Mesenteric fat pad (tissue), 1 donor: ENCODE measurements at regions not wholly inside any gene's neighbourhood (a gene's known extent, or its start where the extent isn't known, plus 50 kb on each side); places are given as distances from the start of the nearest gene placed in this dataset.

Source experiments
- DNase-seq: peaks from one replicate; pipeline ENCODE4 v3.0.0-alpha.2; 2020; ENCODE audit warnings: low spot score
- donor health status: DM: yes; HTN: yes; CAD: no.

DNA sequence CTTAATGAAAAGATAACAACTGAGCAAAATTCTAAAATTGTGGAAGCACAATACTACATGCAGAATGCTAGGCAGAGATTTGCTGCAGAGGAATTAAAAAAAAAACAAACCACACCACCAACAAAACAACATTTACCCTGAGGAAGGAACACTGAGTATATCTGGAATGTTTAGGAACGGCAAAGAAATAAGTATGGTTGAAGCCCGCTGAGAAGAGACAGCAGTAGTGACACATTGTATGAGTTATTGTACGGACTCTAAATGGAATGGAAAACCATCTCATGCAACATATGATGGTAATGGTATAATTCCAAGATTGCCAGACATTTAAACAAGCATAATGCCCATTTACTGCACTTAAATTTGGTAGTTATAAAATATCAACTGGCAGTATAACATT is 568.2 kb upstream of the CCDC54 start:
- no peak for DNase-seq

DNA sequence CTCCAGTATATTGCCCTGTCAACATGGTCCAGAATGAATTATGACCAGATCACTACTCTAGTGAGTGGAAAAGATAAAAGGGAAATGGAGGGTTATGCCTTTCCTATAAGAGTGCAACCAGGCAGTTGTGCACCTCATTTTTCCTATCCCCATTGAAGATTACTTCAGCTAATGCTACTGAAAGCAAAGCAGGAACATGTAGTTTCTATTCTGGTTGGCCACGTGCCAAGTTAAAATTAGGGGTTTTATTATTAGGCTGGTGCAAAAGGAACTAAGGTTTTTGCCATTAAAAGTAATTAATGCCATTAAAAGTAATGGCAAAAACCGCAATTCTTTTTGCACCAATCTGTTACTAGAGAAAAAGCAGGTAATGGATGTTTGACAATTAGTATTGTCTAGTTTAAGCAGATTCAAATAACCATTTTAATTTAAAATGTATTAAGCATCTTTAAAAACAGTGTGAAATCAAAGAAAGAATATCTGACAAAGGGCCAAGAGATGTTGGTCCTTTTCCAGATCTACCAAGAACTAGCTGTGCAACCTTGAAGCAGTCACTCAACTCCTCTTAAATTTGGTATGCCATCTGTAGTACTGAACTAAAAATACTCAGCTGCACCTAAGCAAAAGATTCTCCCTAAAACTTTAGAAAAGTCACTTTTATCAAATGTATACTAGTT is 567.5 kb upstream of the CCDC54 start:
- no peak for DNase-seq

DNA sequence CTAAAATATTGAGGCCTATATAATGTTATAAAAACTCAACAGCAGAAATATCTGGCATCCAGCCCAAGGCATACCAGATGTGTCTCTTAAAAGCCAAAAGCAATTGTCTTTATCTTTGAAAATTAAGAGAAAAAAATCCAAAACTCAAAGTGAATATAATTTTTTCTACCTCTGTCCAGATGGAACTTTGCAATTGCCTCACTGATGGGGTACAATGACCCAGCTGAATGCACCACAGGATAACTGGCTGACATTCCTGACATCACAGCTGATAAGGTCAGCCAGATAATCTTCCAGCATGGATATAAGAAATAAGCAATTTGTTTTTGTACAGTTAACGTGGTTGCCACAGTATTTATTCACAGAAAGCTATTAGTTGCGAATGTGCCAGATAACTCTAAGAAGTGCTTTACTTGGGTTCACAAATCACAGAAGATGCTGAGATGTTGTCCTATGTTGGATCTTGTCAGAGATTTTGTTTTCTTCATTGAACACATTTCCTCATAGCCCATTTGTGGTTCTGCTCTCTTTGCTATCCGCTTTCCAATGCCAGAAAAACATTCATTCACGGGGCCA is 566.9 kb upstream of the CCDC54 start:
- DNase-seq = no peak

DNA sequence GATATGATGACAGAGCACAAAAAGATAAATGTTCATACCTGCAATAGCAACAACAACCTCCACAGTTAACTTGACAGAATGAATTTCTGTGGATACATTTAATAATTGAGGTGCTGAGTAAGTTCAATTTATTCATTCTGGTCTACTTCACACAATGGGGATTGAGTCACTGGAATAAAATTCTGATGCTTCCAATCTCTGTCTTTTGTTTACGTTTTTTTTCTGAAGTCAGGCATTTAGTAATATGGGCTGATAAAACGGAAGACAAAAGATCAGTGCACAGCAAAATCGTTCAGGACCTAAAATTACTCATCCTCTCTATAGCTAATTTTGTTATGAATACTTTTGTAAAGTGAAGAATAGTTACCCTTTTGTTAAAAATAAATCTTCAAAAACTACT is 565.9 kb upstream of the CCDC54 start:
- no peak for DNase-seq

DNA sequence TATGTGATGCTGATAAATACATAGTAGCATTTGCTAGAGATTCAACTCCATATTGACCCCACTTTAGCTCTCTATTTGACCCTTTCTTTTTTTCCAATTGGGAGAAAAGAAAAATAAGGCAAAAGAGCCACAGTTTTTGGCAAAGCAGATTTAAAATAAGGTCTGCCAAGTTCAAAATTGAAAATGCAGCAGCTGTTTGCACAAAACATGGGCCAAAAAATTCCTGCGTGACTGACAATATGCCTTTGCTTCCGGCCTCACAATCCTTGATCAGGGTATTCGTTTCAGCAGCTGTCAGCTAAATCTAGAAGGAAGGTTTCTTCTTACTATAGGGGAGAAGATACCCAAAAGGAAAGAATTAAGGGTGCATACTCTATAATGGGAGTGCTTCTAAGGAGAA is 563.5 kb upstream of the CCDC54 start:
- DNase-seq = no peak

DNA sequence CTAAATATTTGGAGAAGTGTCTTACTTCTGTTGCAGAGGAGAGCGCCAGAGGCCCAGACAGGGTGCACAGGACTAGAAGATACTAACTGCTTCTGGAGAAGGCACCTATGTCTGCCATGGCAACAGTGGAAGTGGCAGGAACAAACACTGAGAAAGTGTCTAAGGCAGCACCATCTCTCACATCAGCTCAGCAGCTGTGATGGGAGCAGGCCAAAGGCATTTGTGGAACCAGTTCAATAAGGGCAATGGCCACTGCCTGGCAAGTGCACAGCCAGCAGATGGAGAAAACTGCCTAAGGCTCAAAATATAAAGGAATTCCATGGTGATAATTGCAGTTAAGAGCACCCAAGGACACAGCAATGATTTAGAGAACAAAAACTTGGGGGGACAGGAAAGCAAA is 563.0 kb upstream of the CCDC54 start:
- DNase-seq = no peak

- DNase-seq = no peak
Measured at GRCh38 chr3:106816838-106817237, 560.4 kb upstream of the CCDC54 start.

DNA sequence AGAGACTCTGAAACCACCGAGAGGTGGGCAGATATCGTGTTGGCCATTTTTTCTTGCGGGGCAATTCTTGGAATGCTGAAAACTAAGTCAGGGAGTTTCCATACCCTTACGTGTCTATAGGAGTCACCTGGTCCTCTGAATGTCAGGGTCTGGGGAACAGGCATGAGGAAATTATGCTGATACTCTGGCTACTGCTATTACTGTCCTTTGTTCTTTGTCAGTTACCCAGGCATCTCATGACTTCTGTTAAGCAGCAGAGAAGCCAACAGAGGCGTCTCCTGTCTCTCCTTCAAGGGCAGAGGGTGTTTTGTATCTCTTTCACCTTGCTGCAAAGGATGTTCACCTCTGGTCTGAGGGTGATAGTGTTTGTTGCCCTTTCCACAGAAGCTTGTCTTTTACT is 559.5 kb upstream of the CCDC54 start:
- DNase-seq = no peak

- no peak for DNase-seq
Measured at GRCh38 chr3:106819440-106819839, 557.8 kb upstream of the CCDC54 start.

GRCh38 chr3:106820726-106821362 is 556.4 kb upstream of the CCDC54 start:
- DNase-seq = no peak

DNA sequence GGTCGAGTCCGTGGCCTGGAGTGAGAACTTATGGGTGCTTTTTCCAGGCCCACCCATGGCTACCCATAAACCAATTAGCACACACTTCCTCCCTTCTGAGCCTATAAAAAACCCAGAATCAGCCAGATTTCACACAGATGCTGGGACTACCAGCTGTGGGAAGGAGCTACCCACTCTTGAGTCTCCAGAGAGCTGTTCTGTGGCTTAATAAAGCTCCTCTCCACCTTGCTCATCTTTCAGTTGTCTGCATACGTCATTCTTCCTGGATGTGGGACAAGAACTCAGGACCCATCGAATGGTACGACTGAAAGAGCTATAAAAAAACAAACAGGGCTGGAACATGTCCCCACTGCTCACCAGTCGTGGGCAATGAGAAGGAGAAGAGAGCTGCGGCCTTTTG is 555.4 kb upstream of the CCDC54 start:
- DNase-seq = no peak

GRCh38 chr3:106822204-106822603 is 555.0 kb upstream of the CCDC54 start:
- no peak for DNase-seq

- DNase-seq = no peak
Measured at GRCh38 chr3:106823701-106824100, 553.5 kb upstream of the CCDC54 start.

DNA sequence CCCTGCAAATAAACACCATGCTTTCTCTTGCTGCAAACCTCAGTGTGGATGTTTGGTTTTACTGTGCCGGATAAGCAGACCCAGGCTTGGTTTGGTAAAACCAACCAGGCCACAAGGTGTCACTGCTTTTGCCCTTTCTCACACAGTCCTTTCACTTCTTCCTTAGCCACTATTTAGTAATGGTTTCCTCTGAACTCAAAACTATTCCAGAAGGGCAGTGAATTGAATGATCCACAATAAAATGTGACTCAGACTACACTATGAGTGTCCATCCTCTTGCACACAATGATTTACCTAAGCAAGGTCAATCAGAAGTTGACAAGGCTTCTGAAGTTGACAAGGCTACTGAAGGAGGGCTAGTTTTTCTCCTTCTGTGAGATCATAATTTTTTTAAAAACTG is 552.4 kb upstream of the CCDC54 start:
- DNase-seq = no peak

DNA sequence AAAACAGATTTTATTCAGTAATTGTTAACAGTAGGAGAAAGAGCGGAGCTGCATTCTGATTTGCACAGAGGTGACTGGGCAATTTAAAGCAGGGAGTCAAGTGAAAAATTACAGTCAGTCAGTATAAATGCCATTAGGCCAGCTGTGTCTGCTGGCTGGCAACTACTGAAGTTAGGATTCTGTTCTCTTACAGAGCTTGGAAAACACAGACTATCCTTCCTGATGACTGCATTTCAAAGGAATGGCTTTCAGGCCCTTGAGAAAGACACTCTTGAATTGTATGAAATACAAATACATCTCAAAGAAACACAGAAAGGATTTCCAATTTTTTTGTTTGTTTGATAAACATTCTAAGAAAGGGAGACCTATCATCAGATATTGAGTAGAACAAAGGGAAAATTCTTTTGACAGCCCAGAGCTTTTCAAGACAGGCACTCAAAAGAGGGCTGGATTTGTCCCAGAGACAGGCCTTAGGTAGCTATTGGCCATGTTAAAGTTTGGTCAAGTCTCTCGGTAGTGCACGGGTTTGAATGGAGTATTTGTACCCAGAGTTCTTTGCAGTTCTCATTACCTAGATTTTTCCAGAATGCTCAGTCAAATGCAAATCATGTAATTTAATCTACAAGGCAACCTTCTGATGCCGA is 551.2 kb upstream of the CCDC54 start:
- DNase-seq = no peak

GRCh38 chr3:106826791-106827311 is 550.4 kb upstream of the CCDC54 start:
- no peak for DNase-seq

DNA sequence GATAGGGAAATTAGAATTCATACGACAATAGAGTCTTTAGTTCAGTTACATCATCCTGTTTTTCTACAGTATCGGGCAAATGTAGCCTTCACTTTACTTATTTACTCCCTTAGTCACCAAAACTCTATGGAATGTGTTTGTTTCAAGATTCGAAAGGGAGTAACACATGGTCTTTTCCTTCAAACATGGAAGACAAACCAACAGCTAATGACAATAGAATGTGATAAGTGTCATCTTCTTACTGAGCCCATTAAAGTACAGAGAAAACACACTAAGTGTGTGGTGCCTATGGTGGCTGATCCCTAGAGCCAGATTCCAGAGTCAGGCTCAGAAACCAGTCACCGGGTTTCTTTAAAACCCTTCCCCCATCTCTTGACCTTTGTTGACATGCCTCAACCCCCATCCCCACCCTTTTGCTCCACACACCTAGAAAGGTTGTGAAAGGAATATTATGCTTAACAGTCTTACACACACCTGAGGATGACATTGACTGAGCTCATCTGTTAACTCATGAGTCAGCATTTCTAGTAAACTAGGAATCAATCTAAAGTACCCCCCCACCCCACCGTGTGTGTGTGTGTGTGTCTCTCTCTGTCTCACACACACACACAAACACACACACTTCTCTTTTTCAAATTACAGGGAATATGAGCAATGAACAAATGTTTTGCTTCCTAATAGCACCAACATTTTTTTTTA is 549.6 kb upstream of the CCDC54 start:
- DNase-seq = no peak

GRCh38 chr3:106829206-106829605 is 548.0 kb upstream of the CCDC54 start:
- no peak for DNase-seq

DNA sequence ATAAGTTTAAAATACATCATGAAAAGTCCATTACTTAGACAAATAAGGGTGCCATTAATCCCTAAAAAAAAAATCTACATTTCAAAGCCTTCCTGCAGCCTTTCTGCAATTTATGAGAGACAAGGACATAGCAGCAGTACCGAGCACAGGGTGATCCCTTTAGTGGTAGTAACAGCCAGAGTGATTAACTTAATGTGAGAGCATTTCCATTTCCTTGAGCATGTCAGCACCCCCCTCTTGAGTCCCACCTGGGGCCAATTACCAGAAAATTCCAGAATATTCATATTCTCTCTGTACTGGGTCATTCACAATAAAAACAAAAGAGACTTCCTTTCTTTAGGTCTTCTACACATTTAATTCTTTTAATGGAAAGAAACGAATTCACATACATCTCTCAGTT is 546.9 kb upstream of the CCDC54 start:
- DNase-seq = no peak

- no peak for DNase-seq
Measured at GRCh38 chr3:106836906-106837305, 540.3 kb upstream of the CCDC54 start.

DNA sequence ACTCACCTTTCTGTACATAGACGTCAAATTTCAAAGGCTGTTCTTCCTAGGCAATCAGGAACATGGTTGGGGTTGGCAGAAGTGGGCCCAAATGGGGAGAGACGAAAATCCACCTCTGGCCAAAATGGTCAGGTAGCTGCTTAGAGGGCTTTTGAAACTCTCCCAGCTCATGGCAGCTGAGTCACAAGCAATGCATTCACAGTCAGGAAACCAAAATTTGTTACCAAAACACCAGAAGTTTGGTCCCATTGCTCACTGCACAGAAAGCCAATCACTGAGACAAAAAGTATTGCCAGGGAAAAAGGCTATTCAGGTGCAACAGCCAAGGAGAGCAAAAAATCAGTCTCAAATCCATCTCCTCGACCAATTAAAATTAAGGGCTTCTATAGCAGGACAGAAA is 539.6 kb upstream of the CCDC54 start:
- DNase-seq = no peak
